Progenitor cell of endocrine pancreas (in vitro differentiated cells): ENCODE measurements at regions not wholly inside any gene's neighbourhood (a gene's known extent, or its start where the extent isn't known, plus 50 kb on each side); places are given as distances from the start of the nearest gene placed in this dataset.

Experiments
- DNase-seq: peaks from one replicate; pipeline ENCODE4 v3.0.0; 2021; ENCODE audit warnings: low spot score; ENCODE audit not compliant: unreplicated experiment
- H3K27ac Mint-ChIP-seq: 2 replicates; pipeline ENCODE4 v1.8.0; 2021; ENCODE audit warnings: mild to moderate bottlenecking, moderate library complexity, mixed read lengths
- H3K27me3 Mint-ChIP-seq: 2 replicates; pipeline ENCODE4 v1.8.0; 2021; ENCODE audit warnings: mixed read lengths
- H3K36me3 Mint-ChIP-seq: 2 replicates; pipeline ENCODE4 v1.8.0; 2022; ENCODE audit warnings: mixed read lengths; ENCODE audit not compliant: insufficient read depth
- H3K4me1 Mint-ChIP-seq: 2 replicates; pipeline ENCODE4 v1.8.0; 2021; ENCODE audit warnings: low read depth, mixed read lengths
- H3K4me3 Mint-ChIP-seq: 2 replicates; pipeline ENCODE4 v1.8.0; 2021; ENCODE audit warnings: low read depth, mild to moderate bottlenecking, moderate library complexity, mixed read lengths
- H3K9me3 Mint-ChIP-seq: 2 replicates; pipeline ENCODE4 v1.8.0; 2021; ENCODE audit warnings: low read depth, mixed read lengths
- CTCF ChIP-seq: fragments of 200-600 bp; sonication (generic); IDR thresholded peaks from one replicate; pipeline ENCODE4 v1.5.0; 2021; ENCODE audit warnings: antibody characterized with exemption, mild to moderate bottlenecking; ENCODE audit not compliant: unreplicated experiment

DNA sequence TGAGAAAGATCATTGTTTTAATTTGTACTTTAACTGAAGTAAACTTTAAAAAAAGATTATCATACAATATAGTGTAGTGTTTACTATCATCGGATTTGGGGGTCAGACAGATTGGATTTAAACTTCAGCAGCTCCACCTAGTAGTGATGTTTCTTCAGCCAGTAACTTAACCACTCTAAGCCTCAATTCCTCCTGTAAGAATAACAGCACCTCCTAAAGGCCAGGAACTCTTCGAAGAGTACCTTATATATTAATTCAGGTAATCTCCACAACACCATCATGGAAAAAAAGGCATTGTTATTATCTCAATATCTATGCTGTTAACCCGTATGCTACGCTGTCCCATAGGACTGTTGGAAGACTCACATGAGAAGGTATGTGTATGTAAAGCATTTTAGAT, 69.0 kb upstream of the DLGAP1 start:
- DNase-seq = no peak

GRCh38 chr18:4511166-4511565, 56.1 kb upstream of the DLGAP1 start:
- no peak for DNase-seq
- H3K9me3 Mint-ChIP-seq = no peaks in the 10 kb centered on the region
- H3K36me3 Mint-ChIP-seq = no peaks in the 10 kb centered on the region
- TF ChIP-seq CTCF = no peak
- no peaks in the 10 kb centered on the region for H3K4me1 Mint-ChIP-seq
- H3K27me3 Mint-ChIP-seq = no peaks in the 10 kb centered on the region
- no peak overlapping the region for H3K27ac Mint-ChIP-seq
- no peak overlapping the region for H3K4me3 Mint-ChIP-seq

More for the DNA sequence above, 69.0 kb upstream of the DLGAP1 start:
- Mint-ChIP-seq H3K36me3 (no peaks in the 10 kb centered on the region), H3K27ac (no peak overlapping the region), H3K9me3 (peaks cover 4% of the 10 kb centered on the region), H3K27me3 (no peaks in the 10 kb centered on the region), H3K4me3 (no peak overlapping the region), H3K4me1 (peaks cover 3% of the 10 kb centered on the region)
- TF ChIP-seq CTCF = no peak

DNA sequence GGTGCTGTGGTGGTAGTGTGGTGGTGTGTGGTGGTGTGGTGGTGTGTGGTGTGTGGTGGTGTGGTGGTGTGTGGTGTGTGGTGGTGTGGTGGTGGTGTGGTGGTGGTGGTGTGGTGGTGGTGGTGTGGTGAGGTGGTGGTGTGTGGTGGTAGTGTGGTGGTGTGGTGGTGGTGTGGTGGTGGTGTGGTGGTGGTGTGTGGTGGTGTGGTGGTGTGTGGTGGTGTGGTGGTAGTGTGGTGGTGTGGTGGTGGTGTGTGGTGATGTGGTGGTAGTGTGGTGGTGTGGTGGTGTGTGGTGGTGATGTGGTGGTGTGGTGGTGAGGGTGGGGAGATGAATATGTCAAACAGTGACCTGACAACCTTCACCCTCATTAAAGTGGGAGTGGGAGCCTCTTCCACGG, 55.6 kb upstream of the DLGAP1 start:
- H3K27ac Mint-ChIP-seq = no peak overlapping the region
- TF ChIP-seq CTCF = no peak
- H3K27me3 Mint-ChIP-seq = no peaks in the 10 kb centered on the region
- H3K9me3 Mint-ChIP-seq = no peaks in the 10 kb centered on the region
- H3K4me3 Mint-ChIP-seq = no peak overlapping the region
- no peaks in the 10 kb centered on the region for H3K36me3 Mint-ChIP-seq
- no peaks in the 10 kb centered on the region for H3K4me1 Mint-ChIP-seq
- no peak for DNase-seq

DNA sequence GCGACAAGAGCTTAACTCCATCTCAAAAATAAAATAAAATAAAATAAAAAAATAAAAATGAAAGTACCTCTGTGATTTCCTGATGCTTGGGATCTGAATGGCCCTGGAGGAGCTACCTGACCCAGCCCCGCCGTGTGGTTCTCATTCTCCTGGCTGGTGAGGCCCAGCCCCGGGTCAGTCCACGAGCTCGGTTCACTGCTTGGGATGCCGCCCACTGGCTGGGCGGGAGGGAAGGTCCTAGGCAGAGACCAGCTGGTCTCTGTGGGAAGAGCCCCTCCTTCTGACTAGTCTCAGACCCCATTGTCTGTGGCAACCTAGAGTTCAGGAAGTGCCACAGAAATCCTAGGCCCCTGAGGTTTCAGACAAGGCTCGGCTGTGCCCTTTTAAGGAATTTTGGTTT, 55.1 kb upstream of the DLGAP1 start:
- no peaks in the 10 kb centered on the region for H3K9me3 Mint-ChIP-seq
- no peak for TF ChIP-seq CTCF
- H3K4me3 Mint-ChIP-seq = no peak overlapping the region
- no peak for DNase-seq
- H3K27ac Mint-ChIP-seq = peak overlapping the region; percentile 56
- no peaks in the 10 kb centered on the region for H3K4me1 Mint-ChIP-seq
- no peaks in the 10 kb centered on the region for H3K36me3 Mint-ChIP-seq
- H3K27me3 Mint-ChIP-seq = no peaks in the 10 kb centered on the region
